ENCODE measurements at regions not wholly inside any gene's neighbourhood (a gene's known extent, or its start where the extent isn't known, plus 50 kb on each side); places are given as distances from the start of the nearest gene placed in this dataset.

GRCh38 chr18:28831476-28831875 is 654.5 kb upstream of the CDH2 start:
- TF ChIP-seq CTCF (IDR thresholded peaks at IDR 0.05; ENCODE audit: low read depth, low read length, poor library complexity, severe bottlenecking), result no peak
- no peak for TF ChIP-seq EZH2phosphoT487 (IDR thresholded peaks at IDR 0.05; ENCODE audit: borderline replicate concordance, low read length)

Measured in DOHH2 (cell line).